ENCODE measurements at regions not wholly inside any gene's neighbourhood (a gene's known extent, or its start where the extent isn't known, plus 50 kb on each side); places are given as distances from the start of the nearest gene placed in this dataset.

GRCh38 chr5:73374520-73375190 is 73.9 kb downstream of the FOXD1 start:
- no peak for DNase-seq (ENCODE audit: low spot score)

GRCh38 chr5:73373814-73374510 is 74.6 kb downstream of the FOXD1 start:
- no peak for DNase-seq (ENCODE audit: low spot score)

GRCh38 chr5:73370640-73371583 is 77.7 kb downstream of the FOXD1 start:
- no peak for DNase-seq (ENCODE audit: low spot score)

- no peak for DNase-seq (ENCODE audit: low spot score)
Observed at GRCh38 chr5:73370095-73370494, 78.5 kb downstream of the FOXD1 start.

- DNase-seq (ENCODE audit: low spot score): no peak
Observed at GRCh38 chr5:73369278-73369677, 79.3 kb downstream of the FOXD1 start.

GRCh38 chr5:73367650-73368049 is 80.9 kb downstream of the FOXD1 start:
- DNase-seq (ENCODE audit: low spot score): no peak

- DNase-seq (ENCODE audit: low spot score): no peak
Observed at GRCh38 chr5:73365990-73366667, 82.4 kb downstream of the FOXD1 start.

GRCh38 chr5:73365301-73365853 is 83.2 kb downstream of the FOXD1 start:
- DNase-seq (ENCODE audit: low spot score): peak; percentile 86

GRCh38 chr5:73363911-73364730 is 84.5 kb downstream of the FOXD1 start:
- DNase-seq (ENCODE audit: low spot score): no peak

GRCh38 chr5:73359395-73359794 is 89.2 kb downstream of the FOXD1 start:
- no peak for DNase-seq (ENCODE audit: low spot score)

- no peak for DNase-seq (ENCODE audit: low spot score)
Observed at GRCh38 chr5:73358366-73358765, 90.2 kb downstream of the FOXD1 start.

- no peak for DNase-seq (ENCODE audit: low spot score)
Observed at GRCh38 chr5:73357576-73357975, 91.0 kb downstream of the FOXD1 start.

GRCh38 chr5:73355108-73355507 is 93.5 kb downstream of the FOXD1 start:
- DNase-seq (ENCODE audit: low spot score): no peak

- DNase-seq (ENCODE audit: low spot score): no peak
Observed at GRCh38 chr5:73354406-73354805, 94.2 kb downstream of the FOXD1 start.

GRCh38 chr5:73352649-73353230 is 95.8 kb downstream of the FOXD1 start:
- no peak for DNase-seq (ENCODE audit: low spot score)

- DNase-seq (ENCODE audit: low spot score): no peak
Observed at GRCh38 chr5:73352243-73352642, 96.3 kb downstream of the FOXD1 start.

GRCh38 chr5:73351593-73351992 is 97.0 kb downstream of the FOXD1 start:
- no peak for DNase-seq (ENCODE audit: low spot score)

GRCh38 chr5:73346878-73347408 is 101.6 kb downstream of the FOXD1 start:
- DNase-seq (ENCODE audit: low spot score): no peak

- no peak for DNase-seq (ENCODE audit: low spot score)
Observed at GRCh38 chr5:73344835-73345234, 103.7 kb downstream of the FOXD1 start.

- no peak for DNase-seq (ENCODE audit: low spot score)
Observed at GRCh38 chr5:73339711-73340110, 108.9 kb downstream of the FOXD1 start.
